Left ventricle myocardium inferior (tissue), 1 donor: ENCODE measurements at regions not wholly inside any gene's neighbourhood (a gene's known extent, or its start where the extent isn't known, plus 50 kb on each side); places are given as distances from the start of the nearest gene placed in this dataset.
A peak's percentile ranks its signal among the peaks of the same experiment; 100 is the strongest.

Source experiments
- DNase-seq: peaks from one replicate; pipeline ENCODE4 v3.0.0-alpha.2; 2020
- H3K27ac ChIP-seq: fragments of 200-600 bp; replicated peaks from 2 replicates; pipeline ENCODE4 v1.8.0; 2021
- H3K27me3 ChIP-seq: fragments of 200-600 bp; 2 replicates; pipeline ENCODE4 v1.8.0; 2021; ENCODE audit warnings: low read depth
- H3K36me3 ChIP-seq: fragments of 200-600 bp; 2 replicates; pipeline ENCODE4 v1.8.0; 2021
- H3K4me1 ChIP-seq: fragments of 200-600 bp; 2 replicates; pipeline ENCODE4 v1.8.0; 2021
- H3K4me3 ChIP-seq: fragments of 200-600 bp; 2 replicates; pipeline ENCODE4 v1.8.0; 2021; ENCODE audit warnings: mild to moderate bottlenecking, moderate library complexity
- H3K9me3 ChIP-seq: fragments of 200-600 bp; replicated peaks from 2 replicates; pipeline ENCODE4 v1.8.0; 2021
- intact Hi-C: fragments of 100-400 bp; cut with micrococcal nuclease; formaldehyde crosslinking; loops from one replicate; pipeline ENCODE4 v1.11.0; 2022
- TF ChIP-seq, protein P1 (sequence below): fragments of 200-600 bp; IDR thresholded peaks from 2 replicates; pipeline ENCODE4 v1.8.0; 2021; ENCODE audit warnings: antibody characterized with exemption, mild to moderate bottlenecking, borderline replicate concordance
- donor health status: DM: no; HTN: yes; CAD: no; lungs with severe emphysema.

DNA sequence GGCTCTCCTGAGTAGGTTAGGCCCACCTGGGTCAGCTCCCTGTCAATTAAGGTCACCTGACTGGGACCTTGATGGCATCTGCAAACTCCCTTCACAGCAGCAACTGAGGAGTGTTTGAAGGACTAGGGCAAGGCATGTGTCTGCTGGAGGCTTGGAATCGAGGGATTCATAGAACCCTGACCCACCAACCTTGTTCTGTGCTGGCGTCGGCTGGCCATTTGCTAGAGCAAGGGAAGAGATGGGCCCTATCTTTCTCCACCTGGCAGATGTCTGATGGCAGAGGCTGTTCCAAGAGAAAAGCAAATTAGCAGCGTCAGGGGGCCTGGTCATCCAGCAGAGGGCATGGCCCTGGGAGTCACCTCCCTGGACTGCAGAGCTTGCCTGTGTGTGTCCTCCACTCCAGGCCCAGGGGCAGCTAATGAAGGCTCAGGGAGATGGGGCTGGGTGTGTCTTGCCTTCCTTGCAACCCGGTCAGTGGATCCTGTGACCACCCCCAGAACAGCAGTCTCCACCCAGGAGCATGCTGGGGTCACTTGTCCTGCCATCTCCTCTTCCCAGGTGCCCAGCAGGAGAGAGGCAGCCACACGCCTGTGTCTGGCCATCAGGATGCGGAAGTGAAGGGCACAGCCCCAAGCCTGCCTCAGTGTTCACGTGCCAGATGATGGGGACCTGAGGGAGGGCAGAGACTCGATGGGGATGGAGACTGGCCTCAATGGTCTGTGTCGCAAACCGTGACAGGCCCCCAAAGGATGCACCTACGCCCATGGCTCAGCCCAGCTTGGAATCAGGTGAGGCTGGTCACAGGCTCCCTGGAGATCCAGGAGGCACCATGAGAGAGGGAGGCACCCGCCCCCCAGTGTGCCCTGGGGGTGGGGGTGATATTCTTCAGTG lies 53.9 kb downstream of the BARX1 start:
- no peak overlapping the region for H3K27ac ChIP-seq
- intact Hi-C loops, result no loop called here
- H3K27me3 ChIP-seq, result peaks cover 39% of the 10 kb centered on the region
- no peaks in the 10 kb centered on the region for H3K9me3 ChIP-seq
- no peaks in the 10 kb centered on the region for H3K4me1 ChIP-seq
- no peak overlapping the region for H3K4me3 ChIP-seq
- DNase-seq, result peak; percentile 7
- H3K36me3 ChIP-seq, result no peaks in the 10 kb centered on the region
- TF ChIP-seq, protein P1, sequence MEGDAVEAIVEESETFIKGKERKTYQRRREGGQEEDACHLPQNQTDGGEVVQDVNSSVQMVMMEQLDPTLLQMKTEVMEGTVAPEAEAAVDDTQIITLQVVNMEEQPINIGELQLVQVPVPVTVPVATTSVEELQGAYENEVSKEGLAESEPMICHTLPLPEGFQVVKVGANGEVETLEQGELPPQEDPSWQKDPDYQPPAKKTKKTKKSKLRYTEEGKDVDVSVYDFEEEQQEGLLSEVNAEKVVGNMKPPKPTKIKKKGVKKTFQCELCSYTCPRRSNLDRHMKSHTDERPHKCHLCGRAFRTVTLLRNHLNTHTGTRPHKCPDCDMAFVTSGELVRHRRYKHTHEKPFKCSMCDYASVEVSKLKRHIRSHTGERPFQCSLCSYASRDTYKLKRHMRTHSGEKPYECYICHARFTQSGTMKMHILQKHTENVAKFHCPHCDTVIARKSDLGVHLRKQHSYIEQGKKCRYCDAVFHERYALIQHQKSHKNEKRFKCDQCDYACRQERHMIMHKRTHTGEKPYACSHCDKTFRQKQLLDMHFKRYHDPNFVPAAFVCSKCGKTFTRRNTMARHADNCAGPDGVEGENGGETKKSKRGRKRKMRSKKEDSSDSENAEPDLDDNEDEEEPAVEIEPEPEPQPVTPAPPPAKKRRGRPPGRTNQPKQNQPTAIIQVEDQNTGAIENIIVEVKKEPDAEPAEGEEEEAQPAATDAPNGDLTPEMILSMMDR, result no peak

GRCh38 chr9:93900436-93900819 lies 54.7 kb downstream of the BARX1 start:
- Histone ChIP-seq H3K36me3 (no peaks in the 10 kb centered on the region), H3K4me1 (no peaks in the 10 kb centered on the region), H3K4me3 (no peak overlapping the region), H3K27ac (no peak overlapping the region), H3K9me3 (no peaks in the 10 kb centered on the region), H3K27me3 (peaks cover 45% of the 10 kb centered on the region)
- intact Hi-C loops, result no loop called here
- TF ChIP-seq, protein P1, result no peak
- no peak for DNase-seq

DNA sequence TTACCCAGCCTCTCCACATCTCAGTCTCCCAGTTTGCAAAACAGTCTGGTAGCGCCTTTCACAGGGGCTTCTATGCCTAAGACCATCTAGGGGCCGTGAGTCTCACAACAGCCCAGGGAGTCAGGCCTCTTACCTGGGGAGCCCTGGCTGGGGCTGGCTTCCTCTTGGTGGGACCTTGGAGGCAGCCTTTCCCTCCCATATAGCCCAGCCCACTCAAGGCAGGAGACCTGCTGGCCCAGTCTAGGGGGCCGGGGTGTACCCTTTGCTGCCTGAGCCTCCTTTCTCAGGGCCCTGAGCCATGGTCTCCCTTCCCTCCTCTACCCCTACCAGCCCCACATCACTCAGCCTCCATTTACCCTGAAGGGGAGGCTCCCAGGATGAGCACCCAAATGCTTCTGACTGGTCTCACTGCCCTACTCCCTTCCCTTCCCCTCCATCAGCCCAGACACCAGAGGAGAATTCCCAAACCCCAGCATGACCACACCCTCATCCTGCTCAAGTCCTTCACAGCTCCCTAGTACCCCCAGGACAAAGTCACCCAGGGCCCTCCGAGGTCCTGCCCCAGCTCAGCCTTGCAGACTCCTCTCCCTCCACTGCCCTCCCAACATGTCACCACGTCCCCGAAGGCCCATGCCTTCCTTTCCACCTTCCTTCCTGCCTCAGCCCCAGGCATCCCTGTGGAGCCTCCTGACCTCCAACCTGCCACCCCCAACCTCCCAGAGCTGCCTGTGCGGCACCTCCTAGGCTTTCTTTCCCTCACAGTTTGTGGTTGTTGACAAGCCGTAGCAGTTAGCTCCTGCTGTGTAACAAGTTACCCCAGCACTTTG lies 55.3 kb downstream of the BARX1 start:
- no peak overlapping the region for H3K4me3 ChIP-seq
- no peak overlapping the region for H3K27ac ChIP-seq
- TF ChIP-seq, protein P1, result no peak
- peaks cover 41% of the 10 kb centered on the region for H3K27me3 ChIP-seq
- H3K9me3 ChIP-seq, result no peaks in the 10 kb centered on the region
- no peaks in the 10 kb centered on the region for H3K4me1 ChIP-seq
- peak; percentile 5 for DNase-seq
- intact Hi-C loops, result no loop called here
- H3K36me3 ChIP-seq, result no peaks in the 10 kb centered on the region

GRCh38 chr9:93898502-93899426 lies 56.4 kb downstream of the BARX1 start:
- TF ChIP-seq, protein P1, result no peak
- Histone ChIP-seq H3K27ac (no peak overlapping the region), H3K36me3 (no peaks in the 10 kb centered on the region), H3K4me1 (no peaks in the 10 kb centered on the region), H3K9me3 (no peaks in the 10 kb centered on the region), H3K4me3 (no peak overlapping the region), H3K27me3 (peaks cover 30% of the 10 kb centered on the region)
- DNase-seq, result peak; percentile 5
- intact Hi-C loops, result no loop called here

GRCh38 chr9:93898026-93898425 lies 57.1 kb downstream of the BARX1 start:
- Histone ChIP-seq H3K27ac (no peak overlapping the region), H3K9me3 (peaks cover 6% of the 10 kb centered on the region), H3K4me1 (no peaks in the 10 kb centered on the region), H3K4me3 (no peak overlapping the region), H3K36me3 (no peaks in the 10 kb centered on the region), H3K27me3 (peaks cover 28% of the 10 kb centered on the region)
- intact Hi-C loops, result no loop called here
- TF ChIP-seq, protein P1, result no peak
- DNase-seq, result no peak
